ENCODE measurements at regions not wholly inside any gene's neighbourhood (a gene's known extent, or its start where the extent isn't known, plus 50 kb on each side); places are given as distances from the start of the nearest gene placed in this dataset.

GRCh38 chr6:165937564-165938358 lies 229.9 kb downstream of the TBXT start:
- TF ChIP-seq CTCF (IDR thresholded peaks at IDR 0.05), result no peak
- Histone ChIP-seq H3K27me3 (no peaks in the 10 kb centered on the region), H3K27ac (no peak overlapping the region), H3K36me3 (no peaks in the 10 kb centered on the region), H3K4me3 (no peak overlapping the region), H3K9me3 (no peaks in the 10 kb centered on the region), H3K4me1 (no peaks in the 10 kb centered on the region)
- no peak for DNase-seq (ENCODE audit: low spot score in 2 of 2)
- intact Hi-C loops (cut with DNase I), result no loop called here

GRCh38 chr6:165936660-165937059 lies 231.0 kb downstream of the TBXT start:
- Histone ChIP-seq H3K9me3 (no peaks in the 10 kb centered on the region), H3K27ac (no peak overlapping the region), H3K36me3 (no peaks in the 10 kb centered on the region), H3K4me1 (no peaks in the 10 kb centered on the region), H3K27me3 (no peaks in the 10 kb centered on the region), H3K4me3 (no peak overlapping the region)
- intact Hi-C loops (cut with DNase I), result no loop called here
- no peak for TF ChIP-seq CTCF (IDR thresholded peaks at IDR 0.05)
- no peak for DNase-seq (ENCODE audit: low spot score in 2 of 2)

GRCh38 chr6:165936096-165936495 lies 231.6 kb downstream of the TBXT start:
- no peak for TF ChIP-seq CTCF (IDR thresholded peaks at IDR 0.05)
- Histone ChIP-seq H3K4me1 (no peaks in the 10 kb centered on the region), H3K9me3 (no peaks in the 10 kb centered on the region), H3K36me3 (no peaks in the 10 kb centered on the region), H3K27ac (no peak overlapping the region), H3K27me3 (no peaks in the 10 kb centered on the region), H3K4me3 (no peak overlapping the region)
- no peak for DNase-seq (ENCODE audit: low spot score in 2 of 2)
- intact Hi-C loops (cut with DNase I), result no loop called here

GRCh38 chr6:165931675-165932074 lies 236.0 kb downstream of the TBXT start:
- H3K36me3 ChIP-seq, result no peaks in the 10 kb centered on the region

GRCh38 chr6:165930668-165931214 lies 236.9 kb downstream of the TBXT start:
- Histone ChIP-seq H3K9me3 (no peaks in the 10 kb centered on the region), H3K4me3 (no peak overlapping the region), H3K36me3 (no peaks in the 10 kb centered on the region), H3K4me1 (no peaks in the 10 kb centered on the region), H3K27ac (no peak overlapping the region), H3K27me3 (no peaks in the 10 kb centered on the region)
- no peak for DNase-seq (ENCODE audit: low spot score in 2 of 2)
- intact Hi-C loops (cut with DNase I), result no loop called here
- no peak for TF ChIP-seq CTCF (IDR thresholded peaks at IDR 0.05)

More at GRCh38 chr6:165931675-165932074, 236.0 kb downstream of the TBXT start:
- DNase-seq (ENCODE audit: low spot score in 2 of 2), result no peak
- Histone ChIP-seq H3K4me1 (no peaks in the 10 kb centered on the region), H3K27me3 (no peaks in the 10 kb centered on the region), H3K9me3 (no peaks in the 10 kb centered on the region), H3K27ac (no peak overlapping the region), H3K4me3 (no peak overlapping the region)
- intact Hi-C loops (cut with DNase I), result no loop called here
- no peak for TF ChIP-seq CTCF (IDR thresholded peaks at IDR 0.05)

All from ascending aorta (tissue), 2 donors.